ENCODE measurements at regions not wholly inside any gene's neighbourhood (a gene's known extent, or its start where the extent isn't known, plus 50 kb on each side); places are given as distances from the start of the nearest gene placed in this dataset.

DNA sequence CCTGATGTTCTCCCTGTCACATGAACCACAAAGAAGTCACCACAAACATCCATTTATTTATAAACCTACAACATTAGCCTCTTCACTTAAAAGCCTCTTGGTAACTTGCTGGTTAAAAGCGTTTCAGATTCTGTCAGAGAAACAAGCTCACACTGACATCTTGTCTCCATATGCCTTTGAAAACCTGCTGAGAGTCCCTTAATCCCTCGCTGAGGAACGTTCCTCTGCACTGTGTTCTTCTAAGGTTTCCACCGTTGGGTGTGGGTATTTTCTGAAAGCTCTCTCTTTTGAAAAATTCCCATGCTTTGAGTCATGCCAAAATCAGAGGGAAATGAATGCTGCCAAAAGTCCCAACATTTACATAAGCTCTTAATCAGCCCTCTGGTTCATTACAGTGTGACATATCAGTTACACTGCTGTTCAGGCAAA, 149.8 kb downstream of the CCDC34 start:
- no peak for DNase-seq

- no peak for DNase-seq
These were observed 150.7 kb downstream of the CCDC34 start for GRCh38 chr11:27212248-27212780.

- DNase-seq: no peak
These were observed 151.5 kb downstream of the CCDC34 start for GRCh38 chr11:27211370-27212127.

- no peak for DNase-seq
These were observed 152.5 kb downstream of the CCDC34 start for GRCh38 chr11:27210531-27210930.

GRCh38 chr11:27209562-27210005, 153.4 kb downstream of the CCDC34 start:
- DNase-seq: no peak

DNA sequence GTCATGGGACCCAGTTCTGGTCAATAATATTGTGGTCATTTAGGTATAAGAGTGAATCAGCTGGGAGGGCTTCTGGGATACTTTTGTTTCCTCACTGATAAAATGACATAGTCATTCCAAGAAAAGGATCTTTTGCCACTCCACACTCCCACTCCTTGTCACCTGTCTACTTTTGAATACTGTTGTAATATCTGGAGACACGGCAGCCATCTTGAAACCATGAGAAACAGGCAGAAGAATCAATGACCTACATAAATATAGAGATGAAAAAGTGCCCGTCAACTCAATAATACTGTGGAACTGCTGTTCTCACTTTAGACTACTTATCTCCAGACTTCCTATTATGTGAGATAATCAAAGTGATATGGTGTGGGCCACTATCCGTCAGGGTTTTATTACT, 154.2 kb downstream of the CCDC34 start:
- no peak for DNase-seq

- no peak for DNase-seq
These were observed 155.9 kb downstream of the CCDC34 start for GRCh38 chr11:27207025-27207650.

DNA sequence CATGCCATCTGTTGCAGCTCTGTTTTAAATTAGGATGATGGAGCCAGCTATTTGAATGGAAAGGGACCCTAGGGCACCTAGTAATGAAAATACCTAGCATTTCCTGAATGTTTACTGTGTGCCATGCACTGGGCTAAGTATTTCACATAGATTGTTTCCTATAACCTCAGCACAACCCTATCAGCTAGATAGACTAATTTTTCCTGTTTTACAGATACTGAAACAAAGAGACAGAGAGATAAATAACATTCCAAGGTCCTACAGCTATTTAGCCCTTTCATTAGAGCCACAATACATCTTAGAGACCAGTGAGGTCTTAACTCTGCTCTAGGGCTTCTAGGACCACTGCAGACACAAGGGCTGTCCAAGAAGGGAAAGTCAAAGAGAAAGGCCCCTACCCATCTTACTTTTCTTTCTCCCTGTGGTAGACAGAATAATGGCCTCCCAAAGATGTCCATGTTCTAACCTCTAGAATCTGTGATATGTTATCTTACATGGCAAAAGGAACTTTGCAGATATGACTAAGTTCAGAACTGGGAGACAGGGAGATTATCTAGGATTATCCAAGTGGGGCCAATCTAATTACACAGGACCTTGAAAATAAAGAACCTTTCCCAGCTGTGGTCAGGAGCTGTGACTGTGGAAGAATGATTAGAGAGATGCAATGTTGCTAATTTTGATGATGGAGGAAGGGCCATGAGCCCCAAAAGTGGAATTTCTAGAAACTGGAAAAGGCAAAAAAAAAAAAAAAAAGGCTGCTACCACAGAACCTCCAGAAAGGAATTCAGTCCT, 157.0 kb downstream of the CCDC34 start:
- DNase-seq: no peak

- DNase-seq: no peak
These were observed 157.8 kb downstream of the CCDC34 start for GRCh38 chr11:27205250-27205649.

- DNase-seq: no peak
These were observed 158.5 kb downstream of the CCDC34 start for GRCh38 chr11:27204529-27204928.

DNA sequence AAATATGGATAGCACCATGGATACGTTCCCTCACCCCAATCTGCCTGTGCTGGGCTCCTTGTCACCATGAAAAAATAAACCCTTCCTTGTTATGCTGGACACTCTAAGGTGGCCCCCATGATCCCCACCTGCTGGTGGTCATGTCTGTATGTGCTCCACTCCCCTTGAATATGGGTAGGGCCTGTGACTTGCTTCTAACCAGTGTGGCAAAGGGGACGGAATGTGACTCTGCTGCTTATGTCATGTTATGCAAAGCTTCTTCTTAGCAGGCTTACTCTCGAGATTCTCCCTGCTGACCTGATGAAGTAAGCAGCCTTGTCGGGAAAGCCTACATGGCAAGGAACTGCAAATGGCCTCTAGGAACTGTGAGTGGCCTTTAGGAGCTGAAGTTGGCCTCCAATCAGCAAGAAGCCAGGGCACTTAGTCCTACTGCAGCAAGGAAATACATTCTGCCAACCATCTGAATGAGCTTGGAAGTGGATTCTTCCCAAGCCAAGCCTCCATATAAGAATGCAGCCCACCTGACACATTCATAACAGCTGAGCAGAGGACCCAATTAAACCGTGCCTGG, 159.9 kb downstream of the CCDC34 start:
- DNase-seq: no peak

DNA sequence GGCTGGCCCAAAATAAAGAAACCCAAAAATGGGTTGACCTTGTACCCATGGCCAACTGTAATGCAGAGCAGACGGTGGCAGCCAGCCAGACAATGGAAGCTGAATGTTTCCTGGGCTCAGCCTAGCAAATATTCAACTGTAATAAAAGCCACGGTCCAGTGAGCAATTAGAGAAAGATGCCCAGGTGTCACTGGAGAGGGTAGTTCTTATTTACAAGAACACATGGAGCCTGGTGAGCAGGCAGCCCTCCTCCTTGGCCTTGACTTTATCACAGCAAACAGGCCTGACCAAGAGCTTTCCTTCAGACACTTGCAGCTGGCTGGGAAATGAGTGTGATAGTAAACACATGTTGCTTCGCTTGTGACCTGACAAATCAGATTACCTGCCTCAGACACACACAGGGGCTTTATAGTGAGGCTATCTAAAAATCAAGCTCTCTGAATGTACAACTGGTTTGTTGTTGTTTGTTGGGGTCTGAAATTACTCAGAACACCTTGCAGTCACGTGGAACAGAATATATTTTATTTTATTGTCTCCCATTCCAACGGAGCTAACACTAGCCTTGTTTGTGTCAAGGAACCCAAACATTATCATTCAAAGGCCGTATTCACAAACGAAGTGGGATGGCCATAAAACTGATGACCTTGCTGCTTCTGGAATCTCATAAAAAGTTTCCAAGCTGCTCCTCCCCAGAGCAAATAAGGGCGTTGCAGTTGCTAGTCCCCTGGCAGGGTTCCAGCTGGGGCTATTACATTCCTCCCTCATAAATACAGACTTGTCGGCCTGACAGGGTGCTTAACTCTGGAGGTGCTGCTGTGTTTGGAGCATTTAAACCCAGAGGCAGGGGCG, 161.1 kb downstream of the BBOX1 start:
- DNase-seq: no peak

GRCh38 chr11:27200779-27201453, 160.3 kb downstream of the BBOX1 start:
- DNase-seq: no peak

GRCh38 chr11:27196203-27196897, 155.7 kb downstream of the BBOX1 start:
- no peak for DNase-seq

GRCh38 chr11:27195837-27196202, 155.2 kb downstream of the BBOX1 start:
- DNase-seq: no peak

- no peak for DNase-seq
These were observed 154.4 kb downstream of the BBOX1 start for GRCh38 chr11:27194976-27195375.

DNA sequence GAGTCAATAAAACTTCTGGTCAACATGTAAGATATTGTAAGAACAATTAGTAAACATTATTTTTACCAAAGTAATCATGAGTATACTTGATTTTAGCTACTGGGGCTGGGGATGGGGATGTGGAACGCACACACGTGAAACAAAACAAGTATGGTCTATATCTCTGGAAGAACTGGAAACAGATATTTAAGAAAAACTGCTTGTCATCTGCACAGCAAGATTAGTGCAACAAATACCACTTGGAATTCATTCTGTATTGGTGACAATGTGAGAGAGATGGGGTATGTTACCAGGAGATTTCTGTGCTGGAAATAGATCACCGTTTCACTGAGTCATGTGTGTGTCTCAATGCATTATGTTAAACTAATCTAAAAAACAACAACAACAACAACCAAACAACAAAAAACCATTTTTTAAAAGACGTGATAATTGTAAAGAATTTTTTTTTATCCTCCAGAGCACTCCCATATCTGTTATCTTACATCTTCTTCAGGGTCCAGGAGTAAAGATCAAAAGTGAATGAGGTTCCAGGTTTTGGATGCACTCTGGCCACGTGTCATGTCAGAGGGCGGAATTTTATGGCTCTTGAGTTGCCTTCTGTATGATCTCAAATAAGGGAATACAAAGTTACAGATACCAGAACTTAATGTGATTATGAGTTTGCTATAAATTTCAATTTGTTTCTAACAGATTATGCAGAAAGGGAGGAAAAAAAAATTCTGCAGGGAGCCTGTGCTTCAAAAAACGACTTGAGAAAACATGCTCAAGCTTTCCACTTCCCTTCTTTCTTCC, 153.0 kb downstream of the BBOX1 start:
- DNase-seq: no peak

DNA sequence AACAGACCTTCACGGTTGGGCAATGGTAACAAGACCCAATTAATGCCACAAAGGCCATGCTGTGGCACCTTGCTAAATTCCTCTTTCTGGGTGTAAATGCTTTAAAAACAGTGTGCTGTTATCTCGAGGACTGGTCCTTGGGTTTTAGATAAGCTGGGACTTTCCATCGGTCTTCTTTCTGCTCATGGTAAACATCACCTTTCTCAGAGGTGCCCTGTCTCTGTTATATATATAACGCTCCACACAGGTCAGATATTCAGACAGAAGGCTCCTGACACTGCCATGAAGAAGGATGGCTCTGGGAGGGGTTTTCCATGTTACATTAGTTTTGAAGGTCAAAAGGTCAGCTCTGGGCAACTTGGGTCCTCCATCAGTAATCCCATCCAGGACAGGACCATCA, 151.6 kb downstream of the BBOX1 start:
- DNase-seq: no peak

DNA sequence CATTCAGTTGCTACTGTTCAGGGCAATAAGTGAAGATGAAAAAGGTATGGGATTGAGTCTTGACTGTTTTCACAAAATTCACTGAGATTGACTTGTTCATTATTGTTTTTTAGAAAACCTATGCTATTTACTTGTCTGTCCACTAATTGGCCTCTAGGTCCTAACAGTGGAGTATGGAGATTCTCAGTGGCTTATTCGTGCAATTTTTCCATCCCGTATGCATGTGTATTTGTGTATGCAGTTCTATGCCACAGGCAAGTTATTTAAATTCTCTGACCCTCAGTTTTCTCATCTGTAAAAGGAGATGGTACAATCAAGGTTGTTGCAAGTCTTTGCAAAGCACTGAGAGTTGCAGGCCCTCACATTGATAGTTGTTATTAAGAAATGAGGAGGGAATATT, 151.0 kb downstream of the BBOX1 start:
- no peak for DNase-seq

DNA sequence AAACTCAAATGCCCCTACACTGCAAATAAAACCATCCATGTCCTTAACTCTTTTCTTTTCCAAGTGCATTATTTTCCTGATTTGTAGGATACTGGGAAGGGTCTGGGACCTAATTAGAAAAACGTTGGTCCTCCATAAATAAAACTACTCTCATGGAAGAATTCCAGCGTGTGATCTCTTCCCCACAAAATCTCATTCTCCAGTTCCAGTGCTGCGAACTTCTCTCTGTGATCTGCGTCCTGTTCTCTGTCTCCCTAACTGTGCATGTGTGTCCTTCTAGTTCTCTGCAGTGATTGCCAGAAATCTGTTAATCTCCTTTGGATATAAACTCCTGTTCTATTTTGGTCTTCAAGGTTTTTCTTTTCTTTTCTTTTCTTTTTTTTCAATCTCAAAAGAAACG, 148.1 kb downstream of the BBOX1 start:
- DNase-seq: no peak
